ENCODE measurements at regions not wholly inside any gene's neighbourhood (a gene's known extent, or its start where the extent isn't known, plus 50 kb on each side); places are given as distances from the start of the nearest gene placed in this dataset.

GRCh38 chr5:1666812-1667588 lies 132.6 kb downstream of the MRPL36 start:
- DNase-seq = peak; percentile 75

DNA sequence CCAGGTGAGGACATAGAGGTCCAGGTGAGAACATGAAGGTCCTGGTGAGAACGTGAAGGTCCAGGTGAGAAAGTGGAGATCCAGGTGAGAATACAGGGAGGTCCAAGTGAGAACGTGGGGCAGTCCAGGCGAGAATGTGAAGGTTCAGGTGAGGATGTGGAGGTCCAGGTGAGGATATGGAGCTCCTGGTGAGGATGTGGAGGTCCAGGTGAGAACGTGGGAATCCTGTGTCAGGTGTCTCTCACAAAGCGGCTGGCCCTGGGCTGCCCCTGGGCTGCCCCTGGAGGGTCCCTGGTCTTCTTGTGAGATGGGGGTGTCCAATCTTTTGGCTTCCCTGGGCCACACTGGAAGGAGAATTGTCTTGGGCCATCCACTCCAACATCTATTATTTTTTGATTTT lies 133.4 kb downstream of the MRPL36 start:
- DNase-seq = no peak

DNA sequence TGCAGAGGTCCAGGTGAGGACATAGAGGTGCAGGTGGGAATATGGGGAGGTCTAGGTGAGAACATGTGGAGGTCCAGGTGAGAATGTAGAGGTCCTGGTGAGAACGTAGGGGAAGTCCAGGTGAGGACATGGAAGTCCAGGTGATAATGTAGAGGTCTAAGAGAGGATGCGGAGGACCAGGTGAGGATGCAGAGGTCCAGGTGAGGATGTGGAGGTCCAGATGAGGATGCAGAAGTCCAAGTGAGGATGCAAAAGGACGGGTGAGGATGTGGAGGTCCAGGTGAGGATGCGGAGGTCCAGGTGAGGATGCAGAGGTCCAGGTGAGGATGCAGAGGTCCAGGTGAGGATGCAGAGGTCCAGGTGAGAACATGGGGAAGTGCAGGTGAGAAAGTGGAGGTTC lies 133.8 kb downstream of the MRPL36 start:
- no peak for DNase-seq

DNA sequence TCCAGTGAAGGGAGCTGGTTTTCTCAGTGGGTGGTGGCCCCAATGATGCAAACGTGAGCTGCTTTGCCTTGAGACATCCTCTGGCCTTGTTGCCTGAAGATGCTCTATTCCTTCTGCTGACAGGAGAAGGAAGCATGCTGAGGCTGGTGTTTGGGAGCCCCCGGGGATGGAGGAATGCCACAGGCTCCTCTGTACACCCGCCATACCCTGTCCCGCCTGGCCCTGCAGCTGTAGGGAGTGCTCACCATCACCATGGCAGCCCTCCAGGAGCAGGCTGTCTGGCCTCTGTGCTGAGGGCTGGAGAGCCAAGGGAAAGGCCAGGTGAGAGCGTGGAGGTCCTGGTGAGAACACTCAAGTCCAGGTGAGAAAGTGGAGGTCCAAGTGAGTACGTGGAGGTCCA lies 134.4 kb downstream of the MRPL36 start:
- DNase-seq = no peak

GRCh38 chr5:1663186-1663585 lies 136.5 kb downstream of the MRPL36 start:
- peak; percentile 51 for DNase-seq

DNA sequence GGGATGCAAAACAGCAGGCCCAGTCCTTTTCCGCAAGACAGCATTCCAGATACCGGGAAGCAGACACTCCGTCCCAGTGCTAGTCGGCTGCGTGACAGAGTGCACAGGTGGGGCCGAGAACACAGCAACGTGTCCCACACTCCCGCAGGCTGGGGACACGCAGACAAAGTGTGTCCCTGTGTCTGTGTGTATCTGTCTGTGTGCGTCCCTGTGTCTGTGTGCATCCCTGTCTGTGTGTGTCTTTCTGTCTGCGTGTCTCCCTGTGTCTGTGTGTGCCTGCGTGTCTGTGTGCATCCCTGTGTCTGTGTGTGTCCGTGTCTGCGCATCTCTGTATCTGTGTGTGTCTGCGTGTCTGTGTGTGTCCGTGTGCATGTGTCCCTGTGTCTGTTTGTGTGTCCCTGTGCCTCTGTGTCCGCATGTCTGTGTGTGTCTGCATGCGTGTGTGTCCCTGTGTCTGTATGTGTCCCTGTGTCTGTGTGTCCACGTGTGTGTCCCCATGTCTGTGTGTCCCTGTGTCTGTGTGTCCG lies 137.0 kb downstream of the MRPL36 start:
- peak; percentile 19 for DNase-seq

- DNase-seq = peak; percentile 38
Measured at GRCh38 chr5:1661831-1662558, 137.6 kb downstream of the MRPL36 start.

- DNase-seq = peak; percentile 54
Measured at GRCh38 chr5:1661311-1661710, 137.6 kb upstream of the LPCAT1 start.

GRCh38 chr5:1660511-1660910 lies 136.8 kb upstream of the LPCAT1 start:
- DNase-seq = peak; percentile 21

DNA sequence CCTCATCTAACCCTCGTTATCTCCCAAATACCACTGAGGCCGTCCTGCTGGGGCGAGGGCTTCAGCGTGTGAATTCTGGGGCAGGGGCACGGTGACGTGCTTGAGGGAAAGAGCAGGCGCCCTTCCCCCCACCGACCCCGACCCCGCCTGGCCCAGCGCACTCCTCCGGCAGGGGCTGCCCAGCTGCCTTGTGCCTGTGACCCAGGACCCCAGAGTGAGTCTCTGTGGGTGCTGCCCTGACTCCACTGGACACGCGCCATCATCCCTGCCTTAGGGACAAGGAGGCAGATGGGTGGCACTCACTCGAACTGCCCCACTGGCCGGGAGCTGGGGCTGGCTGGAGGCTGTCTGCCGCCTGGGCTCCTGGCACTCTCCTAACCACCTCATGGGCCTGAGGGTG lies 136.2 kb upstream of the LPCAT1 start:
- DNase-seq = no peak

- peak; percentile 43 for DNase-seq
Measured at GRCh38 chr5:1659100-1659981, 135.6 kb upstream of the LPCAT1 start.

- peak; percentile 36 for DNase-seq
Measured at GRCh38 chr5:1658665-1659064, 134.9 kb upstream of the LPCAT1 start.

DNA sequence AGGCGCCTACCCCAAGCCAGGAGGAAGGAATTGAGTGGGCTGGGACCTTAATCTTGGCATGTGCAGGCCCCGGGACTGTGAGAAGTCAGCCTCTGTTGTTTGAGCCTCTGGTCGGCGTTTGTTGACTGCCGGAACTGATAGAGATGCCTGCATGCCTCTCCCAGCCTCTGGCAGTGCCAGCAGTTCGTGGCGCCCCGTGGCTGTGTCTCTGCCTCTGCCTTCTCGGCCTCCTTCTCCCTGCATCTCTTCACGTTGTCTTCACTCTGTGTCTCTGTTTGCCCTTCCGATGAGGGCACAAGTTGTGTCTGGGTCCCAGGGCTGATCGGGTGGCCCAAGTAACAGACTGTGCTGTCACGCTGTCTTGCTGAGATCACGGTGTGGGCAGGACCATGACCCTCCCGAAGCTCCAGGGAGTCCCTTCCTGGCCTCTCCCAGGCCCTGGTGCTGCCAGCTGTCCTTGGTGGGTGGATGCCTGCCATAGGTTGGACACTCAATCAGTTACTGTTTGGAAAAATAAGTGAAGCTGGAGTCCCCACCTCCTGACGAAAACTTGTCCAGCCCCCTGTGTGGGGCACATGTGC lies 133.5 kb upstream of the LPCAT1 start:
- DNase-seq = no peak

DNA sequence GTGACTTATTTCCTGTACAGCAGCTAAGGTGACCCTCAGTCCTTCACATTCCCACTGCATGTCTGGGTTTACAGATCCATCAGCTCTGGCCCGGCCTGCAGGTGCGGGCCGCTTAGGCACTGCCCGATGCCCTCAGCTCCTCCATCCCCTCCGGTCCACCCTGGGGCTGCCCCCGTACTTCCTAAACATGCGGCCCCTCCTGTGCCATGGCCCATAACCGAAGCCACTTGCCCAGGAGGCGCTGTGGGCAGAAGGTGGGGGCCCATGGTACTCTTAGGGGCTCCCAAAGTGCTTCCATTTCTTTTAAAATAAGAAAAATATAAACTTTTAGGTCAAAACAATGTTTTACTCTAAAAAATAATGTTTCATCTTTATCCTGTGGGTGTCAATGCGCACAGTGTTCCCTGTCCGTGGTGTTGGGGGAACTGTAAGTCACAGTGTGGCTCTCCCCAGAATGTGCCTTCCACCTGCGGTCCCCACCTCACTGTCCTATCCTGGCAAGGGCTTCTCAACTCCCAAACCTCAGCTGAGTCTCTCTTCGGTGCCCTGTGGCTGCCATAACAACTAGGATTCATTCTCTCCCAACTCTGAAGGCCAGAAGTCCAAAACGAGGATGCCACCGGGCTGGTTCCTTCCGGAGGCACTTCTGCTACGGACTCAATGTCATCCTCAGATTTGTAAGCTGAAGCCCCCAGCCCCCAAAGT lies 132.7 kb upstream of the LPCAT1 start:
- DNase-seq = no peak

DNA sequence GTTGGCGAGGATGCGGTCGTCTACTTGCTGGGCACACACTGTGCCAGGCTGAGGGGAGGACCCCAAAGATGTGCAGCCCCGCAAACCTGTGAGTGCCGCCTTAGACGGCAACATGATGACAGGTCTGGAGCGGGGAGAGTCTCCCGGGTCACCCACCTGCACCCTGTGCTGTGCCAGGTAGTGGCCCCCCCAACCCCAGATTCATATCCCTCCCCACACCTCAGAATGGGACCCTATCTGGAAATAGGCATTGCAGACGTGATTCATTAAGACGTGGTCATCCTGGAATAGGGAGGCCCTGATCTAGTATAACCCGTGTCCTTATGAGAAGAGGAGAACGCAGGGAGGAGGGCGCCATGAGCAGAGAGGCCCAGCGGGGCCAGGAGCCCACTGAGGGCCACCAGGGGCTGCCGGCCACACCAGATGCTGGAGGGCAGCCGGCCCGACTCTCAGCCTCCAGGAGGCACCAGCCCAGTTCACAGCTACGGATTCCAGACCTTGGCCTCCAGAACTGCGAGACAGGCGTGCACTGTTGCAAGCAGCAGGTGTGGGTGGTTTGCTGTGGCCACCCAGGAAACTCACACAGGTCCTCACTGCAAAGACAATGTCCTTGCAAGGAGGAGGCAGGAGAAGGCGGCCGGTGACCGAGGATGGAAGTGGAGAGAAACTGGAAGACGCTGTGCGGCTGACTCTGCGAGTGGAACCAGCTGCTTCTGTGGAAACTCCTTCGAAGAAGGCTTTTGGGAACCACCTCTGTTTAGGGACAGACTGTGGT lies 131.9 kb upstream of the LPCAT1 start:
- no peak for DNase-seq

GRCh38 chr5:1654786-1655495 lies 131.2 kb upstream of the LPCAT1 start:
- no peak for DNase-seq

- DNase-seq = peak; percentile 77
Measured at GRCh38 chr5:1653698-1654651, 130.2 kb upstream of the LPCAT1 start.

DNA sequence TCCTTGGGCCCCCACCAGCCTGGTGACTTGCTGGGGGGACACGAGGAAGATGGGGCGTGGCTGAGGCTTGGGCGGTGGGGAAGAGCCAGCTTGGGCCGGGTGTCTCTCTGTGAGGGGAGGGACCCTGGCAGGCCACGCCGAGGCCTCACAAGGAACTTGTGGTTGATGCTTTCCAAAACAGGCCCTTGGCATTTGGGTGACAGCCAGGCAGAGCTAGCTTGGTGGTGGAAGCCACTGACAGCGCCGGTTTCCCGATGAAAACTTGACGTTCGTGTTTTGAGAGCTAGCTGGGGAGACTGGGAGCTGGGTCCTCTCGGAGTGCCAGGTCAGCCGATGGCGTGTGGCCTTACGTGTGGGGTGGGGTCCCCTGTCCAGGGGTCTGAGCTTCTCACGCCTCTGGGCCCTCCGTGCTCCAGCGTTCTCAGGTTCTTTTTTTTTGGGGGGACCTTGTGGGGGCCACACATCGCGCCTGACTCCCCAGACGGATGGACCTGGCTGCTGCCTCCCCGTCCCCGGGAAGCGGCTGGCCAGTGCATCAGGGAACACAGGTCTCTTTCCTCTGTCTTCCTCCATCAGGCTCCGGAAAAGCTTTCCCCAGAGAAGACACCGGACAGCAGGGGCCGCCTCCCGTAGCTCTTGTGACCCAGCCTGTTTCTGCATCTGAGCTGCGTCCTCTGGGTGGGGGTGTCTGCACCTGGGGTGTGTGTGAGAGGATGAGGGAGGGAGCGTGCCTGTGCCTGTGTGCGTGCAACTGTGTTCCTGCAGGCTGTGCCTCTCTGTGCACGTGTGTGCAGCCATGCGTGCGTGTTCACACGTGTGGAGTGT lies 129.3 kb upstream of the LPCAT1 start:
- no peak for DNase-seq
